ENCODE measurements at regions not wholly inside any gene's neighbourhood (a gene's known extent, or its start where the extent isn't known, plus 50 kb on each side); places are given as distances from the start of the nearest gene placed in this dataset.

GRCh38 chr16:86382067-86382773, 128.1 kb upstream of the FOXF1 start:
- intact Hi-C loops (cut with micrococcal nuclease; ENCODE audit: unreplicated experiment): no loop called here
- no peaks in the 10 kb centered on the region for H3K4me1 ChIP-seq (ENCODE audit: control insufficient read depth, insufficient read depth, low read length)
- H3K27ac ChIP-seq (ENCODE audit: low read length): no peak overlapping the region
- DNase-seq (ENCODE audit: low read depth, low spot score): no peak
- TF ChIP-seq, protein P1, sequence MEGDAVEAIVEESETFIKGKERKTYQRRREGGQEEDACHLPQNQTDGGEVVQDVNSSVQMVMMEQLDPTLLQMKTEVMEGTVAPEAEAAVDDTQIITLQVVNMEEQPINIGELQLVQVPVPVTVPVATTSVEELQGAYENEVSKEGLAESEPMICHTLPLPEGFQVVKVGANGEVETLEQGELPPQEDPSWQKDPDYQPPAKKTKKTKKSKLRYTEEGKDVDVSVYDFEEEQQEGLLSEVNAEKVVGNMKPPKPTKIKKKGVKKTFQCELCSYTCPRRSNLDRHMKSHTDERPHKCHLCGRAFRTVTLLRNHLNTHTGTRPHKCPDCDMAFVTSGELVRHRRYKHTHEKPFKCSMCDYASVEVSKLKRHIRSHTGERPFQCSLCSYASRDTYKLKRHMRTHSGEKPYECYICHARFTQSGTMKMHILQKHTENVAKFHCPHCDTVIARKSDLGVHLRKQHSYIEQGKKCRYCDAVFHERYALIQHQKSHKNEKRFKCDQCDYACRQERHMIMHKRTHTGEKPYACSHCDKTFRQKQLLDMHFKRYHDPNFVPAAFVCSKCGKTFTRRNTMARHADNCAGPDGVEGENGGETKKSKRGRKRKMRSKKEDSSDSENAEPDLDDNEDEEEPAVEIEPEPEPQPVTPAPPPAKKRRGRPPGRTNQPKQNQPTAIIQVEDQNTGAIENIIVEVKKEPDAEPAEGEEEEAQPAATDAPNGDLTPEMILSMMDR (IDR thresholded peaks at IDR 0.05): no peak
- TF ChIP-seq POLR2AphosphoS5 (IDR thresholded peaks at IDR 0.05; ENCODE audit: low read depth, low read length) (no peak), SIN3A (IDR thresholded peaks at IDR 0.05; ENCODE audit: borderline replicate concordance, insufficient read depth, low read depth, low read length) (no peak), TCF7L2 (IDR thresholded peaks at IDR 0.05; ENCODE audit: low read depth, low read length) (no peak)
- TF ChIP-seq, protein P2, sequence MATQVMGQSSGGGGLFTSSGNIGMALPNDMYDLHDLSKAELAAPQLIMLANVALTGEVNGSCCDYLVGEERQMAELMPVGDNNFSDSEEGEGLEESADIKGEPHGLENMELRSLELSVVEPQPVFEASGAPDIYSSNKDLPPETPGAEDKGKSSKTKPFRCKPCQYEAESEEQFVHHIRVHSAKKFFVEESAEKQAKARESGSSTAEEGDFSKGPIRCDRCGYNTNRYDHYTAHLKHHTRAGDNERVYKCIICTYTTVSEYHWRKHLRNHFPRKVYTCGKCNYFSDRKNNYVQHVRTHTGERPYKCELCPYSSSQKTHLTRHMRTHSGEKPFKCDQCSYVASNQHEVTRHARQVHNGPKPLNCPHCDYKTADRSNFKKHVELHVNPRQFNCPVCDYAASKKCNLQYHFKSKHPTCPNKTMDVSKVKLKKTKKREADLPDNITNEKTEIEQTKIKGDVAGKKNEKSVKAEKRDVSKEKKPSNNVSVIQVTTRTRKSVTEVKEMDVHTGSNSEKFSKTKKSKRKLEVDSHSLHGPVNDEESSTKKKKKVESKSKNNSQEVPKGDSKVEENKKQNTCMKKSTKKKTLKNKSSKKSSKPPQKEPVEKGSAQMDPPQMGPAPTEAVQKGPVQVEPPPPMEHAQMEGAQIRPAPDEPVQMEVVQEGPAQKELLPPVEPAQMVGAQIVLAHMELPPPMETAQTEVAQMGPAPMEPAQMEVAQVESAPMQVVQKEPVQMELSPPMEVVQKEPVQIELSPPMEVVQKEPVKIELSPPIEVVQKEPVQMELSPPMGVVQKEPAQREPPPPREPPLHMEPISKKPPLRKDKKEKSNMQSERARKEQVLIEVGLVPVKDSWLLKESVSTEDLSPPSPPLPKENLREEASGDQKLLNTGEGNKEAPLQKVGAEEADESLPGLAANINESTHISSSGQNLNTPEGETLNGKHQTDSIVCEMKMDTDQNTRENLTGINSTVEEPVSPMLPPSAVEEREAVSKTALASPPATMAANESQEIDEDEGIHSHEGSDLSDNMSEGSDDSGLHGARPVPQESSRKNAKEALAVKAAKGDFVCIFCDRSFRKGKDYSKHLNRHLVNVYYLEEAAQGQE (IDR thresholded peaks at IDR 0.05; ENCODE audit: insufficient read depth in 1 of 2, low read depth in 2 of 2, low read length in 1 of 2): no peak
- CTCF ChIA-PET: no interaction called here
- POLR2A ChIA-PET: no interaction called here
- no peaks in the 10 kb centered on the region for H3K27me3 ChIP-seq (ENCODE audit: control insufficient read depth, insufficient read depth, low read length)
- H3K36me3 ChIP-seq (ENCODE audit: control insufficient read depth, insufficient read depth, low read length): no peaks in the 10 kb centered on the region
- no peak for ATAC-seq
- BruUV-seq (replicated peaks): no TSS peak
- no peak overlapping the region for H3K4me3 ChIP-seq (ENCODE audit: low read depth in 2 of 2, low read length in 2 of 2)
- no peaks in the 10 kb centered on the region for H3K9me3 ChIP-seq (ENCODE audit: control insufficient read depth, insufficient read depth, low read depth, low read length)
- in situ Hi-C loops (cut with HindIII; ENCODE audit: low pct_unique_long_range_greater_than_20kb, low sequenced_read_pairs): no loop called here

- H3K27me3 ChIP-seq (ENCODE audit: control insufficient read depth, insufficient read depth, low read length): no peaks in the 10 kb centered on the region
- CTCF ChIA-PET: no interaction called here
- POLR2A ChIA-PET: no interaction called here
Measured at GRCh38 chr16:86382774-86383407, 127.4 kb upstream of the FOXF1 start.

More at GRCh38 chr16:86382774-86383407, 127.4 kb upstream of the FOXF1 start:
- intact Hi-C loops (cut with micrococcal nuclease; ENCODE audit: unreplicated experiment) (no loop called here), in situ Hi-C loops (cut with HindIII; ENCODE audit: low pct_unique_long_range_greater_than_20kb, low sequenced_read_pairs) (no loop called here)
- TF ChIP-seq, protein P2 (IDR thresholded peaks at IDR 0.05; ENCODE audit: insufficient read depth in 1 of 2, low read depth in 2 of 2, low read length in 1 of 2): no peak
- no peak for TF ChIP-seq POLR2AphosphoS5 (IDR thresholded peaks at IDR 0.05; ENCODE audit: low read depth, low read length)
- TF ChIP-seq SIN3A (IDR thresholded peaks at IDR 0.05; ENCODE audit: borderline replicate concordance, insufficient read depth, low read depth, low read length): no peak
- no peak for TF ChIP-seq TCF7L2 (IDR thresholded peaks at IDR 0.05; ENCODE audit: low read depth, low read length)
- TF ChIP-seq, protein P1 (IDR thresholded peaks at IDR 0.05): no peak
- no peak for ATAC-seq
- Histone ChIP-seq H3K9me3 (ENCODE audit: control insufficient read depth, insufficient read depth, low read depth, low read length) (no peaks in the 10 kb centered on the region), H3K4me1 (ENCODE audit: control insufficient read depth, insufficient read depth, low read length) (no peaks in the 10 kb centered on the region), H3K27ac (ENCODE audit: low read length) (no peak overlapping the region), H3K36me3 (ENCODE audit: control insufficient read depth, insufficient read depth, low read length) (no peaks in the 10 kb centered on the region), H3K4me3 (ENCODE audit: low read depth in 2 of 2, low read length in 2 of 2) (no peak overlapping the region)
- no TSS peak for BruUV-seq (replicated peaks)
- DNase-seq (ENCODE audit: low read depth, low spot score): no peak

Measured in Panc1 (cell line).